HuH-7.5 (cell line): ENCODE measurements at regions not wholly inside any gene's neighbourhood (a gene's known extent, or its start where the extent isn't known, plus 50 kb on each side); places are given as distances from the start of the nearest gene placed in this dataset.
"Not testable (repeated sequence)": the region's sequence is repeated elsewhere in the genome, so short reads cannot be mapped to it uniquely, and the experiment has no call there.

Experiments used
- DNase-seq: peaks from one replicate; pipeline ENCODE4 v3.0.0; 2011; ENCODE audit warnings: low spot score

GRCh38 chr13:80817979-80818378 is 477.1 kb upstream of the SPRY2 start:
- no peak for DNase-seq

GRCh38 chr13:80814541-80814940 is 473.6 kb upstream of the SPRY2 start:
- no peak for DNase-seq

GRCh38 chr13:80810294-80810693 is 469.4 kb upstream of the SPRY2 start:
- DNase-seq: not testable (repeated sequence)

- no peak for DNase-seq
Observed at GRCh38 chr13:80802946-80803345, 462.0 kb upstream of the SPRY2 start.

GRCh38 chr13:80798576-80799133 is 457.7 kb upstream of the SPRY2 start:
- no peak for DNase-seq

- DNase-seq: no peak
Observed at GRCh38 chr13:80787604-80788003, 446.7 kb upstream of the SPRY2 start.

GRCh38 chr13:80783926-80784565 is 443.1 kb upstream of the SPRY2 start:
- no peak for DNase-seq

GRCh38 chr13:80782441-80782840 is 441.5 kb upstream of the SPRY2 start:
- no peak for DNase-seq

- DNase-seq: no peak
Observed at GRCh38 chr13:80778297-80778696, 437.4 kb upstream of the SPRY2 start.

GRCh38 chr13:80757694-80758093 is 416.8 kb upstream of the SPRY2 start:
- no peak for DNase-seq

GRCh38 chr13:80755910-80756309 is 415.0 kb upstream of the SPRY2 start:
- no peak for DNase-seq

GRCh38 chr13:80754441-80754840 is 413.5 kb upstream of the SPRY2 start:
- no peak for DNase-seq

GRCh38 chr13:80753866-80754265 is 412.9 kb upstream of the SPRY2 start:
- DNase-seq: no peak

- DNase-seq: no peak
Observed at GRCh38 chr13:80751854-80752253, 410.9 kb upstream of the SPRY2 start.

- DNase-seq: no peak
Observed at GRCh38 chr13:80744147-80744914, 403.4 kb upstream of the SPRY2 start.

- no peak for DNase-seq
Observed at GRCh38 chr13:80742033-80742432, 401.1 kb upstream of the SPRY2 start.

- DNase-seq: no peak
Observed at GRCh38 chr13:80740071-80740470, 399.1 kb upstream of the SPRY2 start.

- no peak for DNase-seq
Observed at GRCh38 chr13:80737513-80737912, 396.6 kb upstream of the SPRY2 start.

GRCh38 chr13:80727321-80727975 is 386.5 kb upstream of the SPRY2 start:
- DNase-seq: no peak

- DNase-seq: no peak
Observed at GRCh38 chr13:80726868-80727267, 385.9 kb upstream of the SPRY2 start.

GRCh38 chr13:80721689-80722088 is 380.8 kb upstream of the SPRY2 start:
- DNase-seq: no peak

GRCh38 chr13:80718970-80719369 is 378.0 kb upstream of the SPRY2 start:
- DNase-seq: no peak

- DNase-seq: no peak
Observed at GRCh38 chr13:80717776-80718175, 376.9 kb upstream of the SPRY2 start.
